Activated T-helper 1 cell treated with anti-CD3 and anti-CD28 coated beads, Interleukin-12 subunit alpha, Interleukin-12 subunit beta, Interleukin-2, Interleukin-4 antibody, amounts not matched to agents 30 ng/mL and 10 ng/mL and 1 ng/mL, durations not matched to agents 14 hours and 24 hours and 36 hours (primary cell): ENCODE measurements at regions not wholly inside any gene's neighbourhood (a gene's known extent, or its start where the extent isn't known, plus 50 kb on each side); places are given as distances from the start of the nearest gene placed in this dataset.
"Not testable (repeated sequence)": the region's sequence is repeated elsewhere in the genome, so short reads cannot be mapped to it uniquely, and the experiment has no call there.

ENCODE experiments used
- DNase-seq: peaks from one replicate; pipeline ENCODE4 v3.0.0; 2021; ENCODE audit warnings: low spot score
- H3K27ac Mint-ChIP-seq: one replicate; pipeline ENCODE4 v1.8.0; 2021; ENCODE audit warnings: mild to moderate bottlenecking, mixed read lengths
- H3K27me3 Mint-ChIP-seq: one replicate; pipeline ENCODE4 v1.8.0; 2022; ENCODE audit warnings: mild to moderate bottlenecking, moderate library complexity, mixed read lengths; ENCODE audit not compliant: insufficient read depth
- H3K36me3 Mint-ChIP-seq: one replicate; pipeline ENCODE4 v1.8.0; 2021; ENCODE audit warnings: low read depth, mixed read lengths
- H3K4me1 Mint-ChIP-seq: one replicate; pipeline ENCODE4 v1.8.0; 2021; ENCODE audit warnings: low read depth, mixed read lengths
- H3K4me3 Mint-ChIP-seq: one replicate; pipeline ENCODE4 v1.8.0; 2021; ENCODE audit warnings: mild to moderate bottlenecking, moderate library complexity, mixed read lengths
- H3K9me3 Mint-ChIP-seq: one replicate; pipeline ENCODE4 v1.8.0; 2021; ENCODE audit warnings: mixed read lengths
- intact Hi-C: fragments of 100-400 bp; cut with micrococcal nuclease; formaldehyde crosslinking; loops from one replicate; pipeline ENCODE4 v1.15.1; 2024

GRCh38 chr9:100724886-100725285 lies 147.0 kb downstream of the CAVIN4 start:
- Mint-ChIP-seq H3K27ac (no peak overlapping the region), H3K4me3 (no peak overlapping the region), H3K4me1 (no peaks in the 10 kb centered on the region), H3K27me3 (no peaks in the 10 kb centered on the region), H3K9me3 (no peaks in the 10 kb centered on the region), H3K36me3 (no peaks in the 10 kb centered on the region)
- intact Hi-C loops = no loop called here
- DNase-seq = no peak

GRCh38 chr9:100725371-100725770 lies 147.5 kb downstream of the CAVIN4 start:
- Mint-ChIP-seq H3K4me1 (no peaks in the 10 kb centered on the region), H3K27me3 (no peaks in the 10 kb centered on the region), H3K36me3 (no peaks in the 10 kb centered on the region), H3K4me3 (no peak overlapping the region), H3K9me3 (no peaks in the 10 kb centered on the region), H3K27ac (no peak overlapping the region)
- intact Hi-C loops = no loop called here
- DNase-seq = no peak

GRCh38 chr9:100729336-100729895 lies 151.5 kb downstream of the CAVIN4 start:
- H3K4me3 Mint-ChIP-seq = no peak overlapping the region
- H3K36me3 Mint-ChIP-seq = no peaks in the 10 kb centered on the region
- peaks cover 3% of the 10 kb centered on the region for H3K9me3 Mint-ChIP-seq
- no peak overlapping the region for H3K27ac Mint-ChIP-seq
- no peaks in the 10 kb centered on the region for H3K4me1 Mint-ChIP-seq
- no peak for DNase-seq
- H3K27me3 Mint-ChIP-seq = no peaks in the 10 kb centered on the region
- intact Hi-C loops = no loop called here

DNA sequence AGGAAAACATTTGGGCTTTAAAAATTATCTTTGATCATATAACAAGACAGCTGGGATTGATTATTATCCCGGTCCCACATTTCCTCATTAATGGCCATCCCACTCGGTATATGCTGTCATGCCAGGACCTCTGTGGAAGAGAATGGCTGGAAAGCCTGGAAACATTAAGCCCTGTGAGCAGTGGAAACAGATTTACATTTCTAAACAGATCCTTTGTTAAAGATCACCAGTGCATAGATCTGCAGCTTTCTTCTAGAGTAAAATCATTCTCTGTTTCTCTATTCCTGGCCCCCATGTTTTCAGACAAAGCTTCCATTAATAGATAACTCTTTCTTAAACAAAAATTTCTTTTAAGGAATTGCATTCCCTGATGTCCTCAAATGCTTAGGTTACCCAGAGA lies 152.2 kb downstream of the CAVIN4 start:
- intact Hi-C loops = no loop called here
- peaks cover 3% of the 10 kb centered on the region for H3K9me3 Mint-ChIP-seq
- no peaks in the 10 kb centered on the region for H3K27me3 Mint-ChIP-seq
- no peaks in the 10 kb centered on the region for H3K4me1 Mint-ChIP-seq
- DNase-seq = no peak
- H3K27ac Mint-ChIP-seq = no peak overlapping the region
- H3K4me3 Mint-ChIP-seq = no peak overlapping the region
- no peaks in the 10 kb centered on the region for H3K36me3 Mint-ChIP-seq

- no peaks in the 10 kb centered on the region for H3K36me3 Mint-ChIP-seq
- H3K27me3 Mint-ChIP-seq = no peaks in the 10 kb centered on the region
- intact Hi-C loops = no loop called here
- no peak overlapping the region for H3K27ac Mint-ChIP-seq
- no peaks in the 10 kb centered on the region for H3K4me1 Mint-ChIP-seq
- H3K4me3 Mint-ChIP-seq = no peak overlapping the region
- DNase-seq = no peak
- H3K9me3 Mint-ChIP-seq = peaks cover 3% of the 10 kb centered on the region
Observed at GRCh38 chr9:100731038-100731556, 153.2 kb downstream of the CAVIN4 start.

GRCh38 chr9:100731557-100731956 lies 153.7 kb downstream of the CAVIN4 start:
- Mint-ChIP-seq H3K4me1 (no peaks in the 10 kb centered on the region), H3K4me3 (no peak overlapping the region), H3K9me3 (peaks cover 3% of the 10 kb centered on the region), H3K27ac (no peak overlapping the region), H3K27me3 (no peaks in the 10 kb centered on the region), H3K36me3 (no peaks in the 10 kb centered on the region)
- intact Hi-C loops = no loop called here
- DNase-seq = no peak

GRCh38 chr9:100739208-100739607 lies 161.3 kb downstream of the CAVIN4 start:
- H3K4me1 Mint-ChIP-seq = no peaks in the 10 kb centered on the region
- intact Hi-C loops = no loop called here
- no peak for DNase-seq
- no peak overlapping the region for H3K27ac Mint-ChIP-seq
- no peak overlapping the region for H3K4me3 Mint-ChIP-seq
- H3K36me3 Mint-ChIP-seq = no peaks in the 10 kb centered on the region
- H3K27me3 Mint-ChIP-seq = no peaks in the 10 kb centered on the region
- H3K9me3 Mint-ChIP-seq = no peaks in the 10 kb centered on the region

DNA sequence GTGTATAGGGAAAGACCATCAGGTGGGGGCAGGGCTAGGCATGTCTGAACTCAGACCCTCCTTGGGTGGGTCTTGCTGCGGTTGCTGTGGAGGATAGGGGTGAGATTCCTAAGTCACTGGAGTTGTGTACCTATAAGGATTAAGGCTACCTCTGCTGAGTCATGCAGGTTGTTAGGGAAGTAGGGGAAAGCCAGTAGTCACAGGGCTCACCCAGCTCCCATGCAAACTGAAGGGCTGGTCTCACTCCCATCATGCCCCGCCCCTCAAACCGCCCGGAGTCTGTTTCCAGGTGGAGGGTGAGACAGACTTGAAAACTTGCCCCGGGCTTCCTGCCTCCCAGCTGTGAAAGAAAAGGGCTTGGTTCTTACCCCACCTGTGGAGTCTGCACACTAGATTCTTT lies 161.8 kb downstream of the CAVIN4 start:
- no peaks in the 10 kb centered on the region for H3K36me3 Mint-ChIP-seq
- intact Hi-C loops = no loop called here
- H3K4me3 Mint-ChIP-seq = no peak overlapping the region
- no peaks in the 10 kb centered on the region for H3K9me3 Mint-ChIP-seq
- no peak for DNase-seq
- H3K27me3 Mint-ChIP-seq = no peaks in the 10 kb centered on the region
- H3K4me1 Mint-ChIP-seq = no peaks in the 10 kb centered on the region
- no peak overlapping the region for H3K27ac Mint-ChIP-seq

- intact Hi-C loops, H3K4me1 Mint-ChIP-seq, H3K9me3 Mint-ChIP-seq, H3K4me3 Mint-ChIP-seq, H3K36me3 Mint-ChIP-seq, DNase-seq, H3K27me3 Mint-ChIP-seq, H3K27ac Mint-ChIP-seq: not testable (repeated sequence)
Observed at GRCh38 chr9:100748930-100749329, 171.1 kb downstream of the CAVIN4 start.

GRCh38 chr9:100756217-100756616 lies 178.3 kb downstream of the CAVIN4 start:
- no peak for DNase-seq
- intact Hi-C loops = no loop called here
- H3K4me3 Mint-ChIP-seq = no peak overlapping the region
- no peak overlapping the region for H3K27ac Mint-ChIP-seq
- no peaks in the 10 kb centered on the region for H3K9me3 Mint-ChIP-seq
- H3K36me3 Mint-ChIP-seq = no peaks in the 10 kb centered on the region
- no peaks in the 10 kb centered on the region for H3K27me3 Mint-ChIP-seq
- no peaks in the 10 kb centered on the region for H3K4me1 Mint-ChIP-seq

DNA sequence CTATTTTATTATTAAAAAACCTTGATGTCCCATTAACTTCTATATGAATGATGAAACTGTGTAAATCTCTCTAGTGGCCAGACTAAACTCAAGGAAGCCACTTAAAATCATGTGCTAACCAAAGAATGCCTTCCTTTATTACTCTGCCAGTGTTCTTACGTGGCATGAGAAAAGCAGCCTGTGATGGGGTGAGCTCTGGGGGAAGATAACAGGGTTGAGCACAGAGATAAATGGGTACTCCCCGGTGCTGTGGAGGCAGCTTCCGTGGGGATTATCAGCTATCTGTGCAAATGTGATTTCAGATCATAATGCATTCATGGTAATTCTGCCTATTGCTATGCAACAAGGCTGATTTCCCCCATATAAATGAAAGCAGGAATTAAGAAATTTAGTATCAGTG lies 181.3 kb downstream of the CAVIN4 start:
- Mint-ChIP-seq H3K27ac (no peak overlapping the region), H3K36me3 (no peaks in the 10 kb centered on the region), H3K9me3 (peaks cover 3% of the 10 kb centered on the region), H3K27me3 (no peaks in the 10 kb centered on the region), H3K4me3 (no peak overlapping the region), H3K4me1 (no peaks in the 10 kb centered on the region)
- intact Hi-C loops = no loop called here
- DNase-seq = no peak

DNA sequence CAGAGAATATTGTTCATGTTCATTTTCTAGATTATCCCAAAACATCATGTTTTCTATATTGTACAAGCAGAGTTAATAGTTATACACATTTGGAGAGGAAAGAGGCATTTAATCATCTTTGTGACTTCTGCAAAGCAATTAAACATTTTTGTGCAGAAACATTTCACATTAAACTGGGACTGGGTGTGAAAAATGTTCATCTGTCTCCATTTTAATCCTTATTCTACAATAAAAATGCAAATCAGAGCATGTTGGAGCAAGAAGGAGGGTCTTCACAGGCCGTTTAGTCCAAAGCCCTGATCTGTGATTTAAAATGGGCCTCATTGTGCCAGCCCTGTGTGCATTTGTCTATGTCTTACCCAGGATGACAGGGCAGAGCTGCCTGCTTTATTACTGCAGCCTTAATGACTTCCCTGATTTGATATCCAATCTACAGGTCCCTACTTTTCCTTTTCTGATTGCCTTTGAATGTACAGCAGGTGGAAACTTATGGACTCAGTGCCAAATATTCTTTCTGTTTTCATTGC lies 183.5 kb downstream of the CAVIN4 start:
- Mint-ChIP-seq H3K36me3 (no peaks in the 10 kb centered on the region), H3K27ac (no peak overlapping the region), H3K9me3 (peaks cover 3% of the 10 kb centered on the region), H3K4me1 (no peaks in the 10 kb centered on the region), H3K27me3 (no peaks in the 10 kb centered on the region), H3K4me3 (no peak overlapping the region)
- DNase-seq = no peak
- intact Hi-C loops = no loop called here

- Mint-ChIP-seq H3K36me3 (no peaks in the 10 kb centered on the region), H3K4me3 (no peak overlapping the region), H3K27ac (no peak overlapping the region), H3K4me1 (no peaks in the 10 kb centered on the region), H3K27me3 (no peaks in the 10 kb centered on the region), H3K9me3 (no peaks in the 10 kb centered on the region)
- DNase-seq = no peak
- intact Hi-C loops = no loop called here
Observed at GRCh38 chr9:100774326-100774725, 196.4 kb downstream of the CAVIN4 start.

DNA sequence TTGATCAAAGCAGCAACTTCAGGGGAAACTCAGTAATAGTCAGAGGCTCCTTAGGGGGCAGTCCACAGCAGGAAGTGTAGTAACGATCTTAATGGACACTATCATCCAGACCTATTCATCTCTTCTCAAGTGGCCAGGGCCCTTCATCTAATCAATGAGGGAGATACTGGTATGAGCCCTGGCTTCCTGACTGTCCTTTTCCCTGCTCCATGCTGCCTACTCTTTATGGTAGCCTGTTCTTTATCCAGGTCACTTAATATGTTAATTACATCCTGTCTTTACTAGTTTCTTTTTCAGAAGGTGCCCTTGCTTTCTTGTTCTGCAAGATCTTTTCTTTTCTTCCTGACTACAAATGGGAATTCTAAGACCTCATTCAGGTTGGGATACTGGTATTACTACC lies 197.1 kb downstream of the CAVIN4 start:
- DNase-seq = no peak
- Mint-ChIP-seq H3K27me3 (no peaks in the 10 kb centered on the region), H3K27ac (no peak overlapping the region), H3K4me1 (no peaks in the 10 kb centered on the region), H3K4me3 (no peak overlapping the region), H3K36me3 (no peaks in the 10 kb centered on the region), H3K9me3 (no peaks in the 10 kb centered on the region)
- intact Hi-C loops = no loop called here
